ENCODE measurements at regions not wholly inside any gene's neighbourhood (a gene's known extent, or its start where the extent isn't known, plus 50 kb on each side); places are given as distances from the start of the nearest gene placed in this dataset.

DNA sequence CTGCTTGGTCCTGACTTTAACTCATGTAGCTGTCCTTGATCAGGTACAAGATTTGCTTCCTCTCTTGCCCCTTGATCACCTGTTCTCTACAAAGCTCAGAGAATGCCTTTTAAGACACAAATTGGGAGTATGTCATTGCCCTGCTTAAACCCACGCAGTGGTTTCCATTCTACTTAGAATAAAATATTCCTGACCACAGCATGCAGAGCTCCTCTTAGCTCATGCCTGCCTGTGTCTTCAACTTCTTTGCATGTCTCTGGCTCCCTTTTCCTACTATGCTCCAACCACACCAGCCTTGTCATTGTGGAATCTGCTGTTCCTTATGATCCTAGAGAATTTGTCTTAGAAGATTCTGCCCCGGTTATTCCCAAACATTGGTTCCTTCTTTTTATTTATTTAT, 393.1 kb downstream of the RRAGC start:
- TF ChIP-seq, protein P1, sequence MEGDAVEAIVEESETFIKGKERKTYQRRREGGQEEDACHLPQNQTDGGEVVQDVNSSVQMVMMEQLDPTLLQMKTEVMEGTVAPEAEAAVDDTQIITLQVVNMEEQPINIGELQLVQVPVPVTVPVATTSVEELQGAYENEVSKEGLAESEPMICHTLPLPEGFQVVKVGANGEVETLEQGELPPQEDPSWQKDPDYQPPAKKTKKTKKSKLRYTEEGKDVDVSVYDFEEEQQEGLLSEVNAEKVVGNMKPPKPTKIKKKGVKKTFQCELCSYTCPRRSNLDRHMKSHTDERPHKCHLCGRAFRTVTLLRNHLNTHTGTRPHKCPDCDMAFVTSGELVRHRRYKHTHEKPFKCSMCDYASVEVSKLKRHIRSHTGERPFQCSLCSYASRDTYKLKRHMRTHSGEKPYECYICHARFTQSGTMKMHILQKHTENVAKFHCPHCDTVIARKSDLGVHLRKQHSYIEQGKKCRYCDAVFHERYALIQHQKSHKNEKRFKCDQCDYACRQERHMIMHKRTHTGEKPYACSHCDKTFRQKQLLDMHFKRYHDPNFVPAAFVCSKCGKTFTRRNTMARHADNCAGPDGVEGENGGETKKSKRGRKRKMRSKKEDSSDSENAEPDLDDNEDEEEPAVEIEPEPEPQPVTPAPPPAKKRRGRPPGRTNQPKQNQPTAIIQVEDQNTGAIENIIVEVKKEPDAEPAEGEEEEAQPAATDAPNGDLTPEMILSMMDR (conservative IDR thresholded peaks at IDR 0.05; ENCODE audit: low read length), result no peak
- TF ChIP-seq EZH2phosphoT487 (IDR thresholded peaks at IDR 0.05; ENCODE audit: borderline replicate concordance, low read depth, low read length), result no peak
